Activated naive CD8-positive, alpha-beta T cell (primary cell): ENCODE measurements at regions not wholly inside any gene's neighbourhood (a gene's known extent, or its start where the extent isn't known, plus 50 kb on each side); places are given as distances from the start of the nearest gene placed in this dataset.

Experiments
- H3K27ac Mint-ChIP-seq: one replicate; pipeline ENCODE4 v1.8.0; 2021; ENCODE audit warnings: mixed read lengths
- H3K27me3 Mint-ChIP-seq: one replicate; pipeline ENCODE4 v1.8.0; 2021; ENCODE audit warnings: mixed read lengths
- H3K36me3 Mint-ChIP-seq: one replicate; pipeline ENCODE4 v1.8.0; 2021; ENCODE audit warnings: mixed read lengths
- H3K4me1 Mint-ChIP-seq: one replicate; pipeline ENCODE4 v1.8.0; 2021; ENCODE audit warnings: low read depth, mixed read lengths
- H3K4me3 Mint-ChIP-seq: one replicate; pipeline ENCODE4 v1.8.0; 2021; ENCODE audit warnings: mild to moderate bottlenecking, mixed read lengths
- H3K9me3 Mint-ChIP-seq: one replicate; pipeline ENCODE4 v1.8.0; 2021; ENCODE audit warnings: low read depth, mixed read lengths

DNA sequence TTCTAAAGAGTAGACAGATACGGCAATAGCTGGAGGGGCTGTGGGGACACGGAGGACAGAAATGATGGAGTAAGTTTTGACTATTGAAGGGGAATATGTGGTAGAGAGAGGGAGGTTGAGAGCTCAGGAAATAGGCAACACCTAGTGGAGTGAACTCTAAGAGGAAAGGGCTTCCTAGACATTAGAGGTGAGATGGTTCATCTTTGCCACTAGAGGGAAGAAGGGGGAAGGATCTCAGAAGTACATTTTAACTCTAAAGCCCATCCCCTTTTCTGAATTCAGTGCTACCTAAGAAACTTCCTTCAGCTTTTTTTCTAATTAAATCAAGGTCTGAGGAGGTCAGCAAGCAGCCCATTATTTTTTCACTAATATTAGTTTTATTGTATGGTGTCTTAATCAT, 689.4 kb upstream of the MAP3K7 start:
- Mint-ChIP-seq H3K9me3 (no peaks in the 10 kb centered on the region), H3K4me1 (no peaks in the 10 kb centered on the region), H3K36me3 (no peaks in the 10 kb centered on the region), H3K4me3 (no peak overlapping the region), H3K27me3 (no peaks in the 10 kb centered on the region), H3K27ac (no peak overlapping the region)

DNA sequence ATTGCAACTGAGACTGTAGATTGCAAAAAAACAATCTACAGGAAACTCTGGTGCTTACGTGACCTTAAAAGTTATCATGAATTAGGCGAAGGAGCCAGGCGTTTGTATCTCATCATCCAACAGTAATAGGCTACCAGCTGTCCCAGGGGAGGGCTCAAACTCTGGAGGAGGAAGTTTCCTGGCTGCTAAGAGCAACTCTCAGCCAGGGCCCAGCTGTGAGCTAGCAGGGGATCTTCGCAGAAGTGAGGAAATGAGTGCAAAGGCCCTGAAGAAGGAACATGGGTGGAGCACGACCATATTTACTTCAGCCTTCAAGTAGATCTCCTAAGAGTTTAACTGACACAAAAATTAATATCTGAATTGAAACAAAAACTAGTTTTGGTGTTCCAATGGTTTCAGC, 686.9 kb upstream of the MAP3K7 start:
- Mint-ChIP-seq H3K27ac (no peak overlapping the region), H3K36me3 (no peaks in the 10 kb centered on the region), H3K4me3 (no peak overlapping the region), H3K4me1 (no peaks in the 10 kb centered on the region), H3K27me3 (no peaks in the 10 kb centered on the region), H3K9me3 (no peaks in the 10 kb centered on the region)

DNA sequence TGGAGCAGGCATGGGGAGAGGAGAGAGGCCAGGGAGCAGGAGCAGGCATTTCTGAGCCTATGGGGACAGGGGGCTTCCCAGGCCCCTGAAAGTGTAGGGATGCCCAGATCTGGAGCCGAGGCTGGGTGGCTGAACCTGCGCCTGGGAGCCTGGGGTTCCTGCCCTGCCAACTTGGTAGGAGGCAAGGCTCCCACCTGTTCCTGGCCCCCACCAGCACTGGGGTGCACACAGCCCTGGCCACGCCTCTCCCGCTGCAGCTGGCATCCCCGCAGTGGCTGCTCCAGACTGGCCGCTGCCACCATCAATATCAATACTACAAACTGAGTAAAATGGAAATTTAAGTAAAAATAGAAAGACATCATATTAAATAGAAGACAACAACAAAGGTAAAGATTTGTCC, 684.9 kb upstream of the MAP3K7 start:
- Mint-ChIP-seq H3K36me3 (no peaks in the 10 kb centered on the region), H3K9me3 (no peaks in the 10 kb centered on the region), H3K27me3 (no peaks in the 10 kb centered on the region), H3K4me1 (no peaks in the 10 kb centered on the region), H3K4me3 (no peak overlapping the region), H3K27ac (no peak overlapping the region)

DNA sequence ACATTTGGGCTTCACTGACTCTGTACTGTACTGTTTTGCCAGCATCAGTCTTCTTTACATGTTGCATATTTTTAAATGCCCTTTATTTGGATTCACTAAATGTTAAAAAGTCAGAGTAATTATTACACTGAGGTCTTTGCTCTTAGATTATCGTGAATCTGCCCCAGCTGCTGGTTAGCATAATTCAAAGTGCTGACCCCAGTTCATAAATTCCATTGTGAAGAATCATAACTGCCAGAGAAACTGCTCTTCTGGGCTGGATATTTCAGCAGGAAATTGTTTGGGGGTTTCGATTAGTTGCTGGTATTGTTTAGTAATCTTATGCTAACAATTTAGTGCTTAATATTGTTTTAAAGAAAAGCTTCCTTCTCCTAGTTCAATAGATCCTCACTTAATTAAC, 682.1 kb upstream of the MAP3K7 start:
- no peak overlapping the region for H3K27ac Mint-ChIP-seq
- no peak overlapping the region for H3K4me3 Mint-ChIP-seq
- no peaks in the 10 kb centered on the region for H3K27me3 Mint-ChIP-seq
- H3K9me3 Mint-ChIP-seq = peaks cover 4% of the 10 kb centered on the region
- H3K36me3 Mint-ChIP-seq = no peaks in the 10 kb centered on the region
- H3K4me1 Mint-ChIP-seq = no peaks in the 10 kb centered on the region

DNA sequence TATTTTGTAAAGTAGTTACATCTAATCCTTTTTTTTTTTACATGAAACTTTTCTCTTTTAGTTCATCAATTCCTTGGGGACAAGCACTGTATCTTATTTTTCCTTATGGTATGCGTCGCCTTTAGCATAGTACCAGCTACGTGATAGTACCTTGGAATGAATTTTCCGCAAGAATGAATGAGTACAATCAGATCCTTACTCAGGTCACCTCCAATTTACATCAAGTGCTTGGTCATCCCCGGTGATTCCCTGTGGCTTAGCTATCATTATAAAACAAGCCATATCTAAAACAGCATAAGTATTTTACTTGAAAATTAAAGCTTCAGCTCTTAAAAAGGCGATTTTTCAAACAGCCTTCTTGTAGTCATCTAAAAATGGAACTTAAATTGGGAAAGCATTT, 680.4 kb upstream of the MAP3K7 start:
- Mint-ChIP-seq H3K27ac (no peak overlapping the region), H3K36me3 (no peaks in the 10 kb centered on the region), H3K9me3 (peaks cover 4% of the 10 kb centered on the region), H3K27me3 (no peaks in the 10 kb centered on the region), H3K4me1 (no peaks in the 10 kb centered on the region), H3K4me3 (no peak overlapping the region)

DNA sequence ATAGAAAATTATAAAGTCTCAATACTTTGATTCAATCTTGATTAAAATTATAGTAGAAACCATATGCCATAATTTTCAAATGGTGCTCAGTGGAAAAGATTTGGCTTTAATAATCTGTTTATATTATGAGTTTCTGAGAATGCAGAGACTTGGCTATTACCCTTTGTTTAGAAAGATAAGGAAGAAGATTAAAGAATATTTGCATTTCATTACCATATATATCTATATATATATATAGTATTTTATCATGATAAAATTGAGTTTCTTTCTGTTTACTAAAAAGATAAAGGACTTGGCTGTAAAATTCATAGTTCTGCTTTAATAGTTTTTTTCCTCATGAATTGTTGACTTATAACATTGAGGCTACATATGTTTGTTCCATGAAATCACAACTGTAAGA, 679.3 kb upstream of the MAP3K7 start:
- H3K36me3 Mint-ChIP-seq = no peaks in the 10 kb centered on the region

DNA sequence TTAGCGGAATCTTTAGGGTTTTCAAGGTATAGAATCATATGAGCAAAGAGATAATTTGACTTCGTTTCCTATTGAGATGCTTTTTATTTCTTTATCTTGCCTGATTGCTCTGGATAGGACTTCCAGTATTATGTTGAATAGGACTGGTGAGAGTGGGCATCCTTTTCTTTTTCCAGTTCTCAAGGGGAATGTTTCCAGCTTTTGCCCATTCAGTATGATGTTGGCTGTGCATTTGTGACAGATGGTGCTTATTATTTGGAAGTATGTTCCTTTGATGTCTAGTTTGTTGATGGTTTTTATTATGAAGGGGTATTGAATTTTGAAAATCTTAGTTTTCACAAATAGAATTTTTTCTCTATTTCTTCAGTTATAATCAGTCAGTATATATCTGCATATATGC, 656.6 kb upstream of the MAP3K7 start:
- Mint-ChIP-seq H3K4me1 (no peaks in the 10 kb centered on the region), H3K4me3 (no peak overlapping the region), H3K27ac (no peak overlapping the region), H3K9me3 (no peaks in the 10 kb centered on the region), H3K27me3 (no peaks in the 10 kb centered on the region), H3K36me3 (no peaks in the 10 kb centered on the region)

More for the DNA sequence above, 679.3 kb upstream of the MAP3K7 start:
- no peak overlapping the region for H3K4me3 Mint-ChIP-seq
- H3K27ac Mint-ChIP-seq = no peak overlapping the region
- no peaks in the 10 kb centered on the region for H3K4me1 Mint-ChIP-seq
- H3K27me3 Mint-ChIP-seq = no peaks in the 10 kb centered on the region
- peaks cover 4% of the 10 kb centered on the region for H3K9me3 Mint-ChIP-seq

DNA sequence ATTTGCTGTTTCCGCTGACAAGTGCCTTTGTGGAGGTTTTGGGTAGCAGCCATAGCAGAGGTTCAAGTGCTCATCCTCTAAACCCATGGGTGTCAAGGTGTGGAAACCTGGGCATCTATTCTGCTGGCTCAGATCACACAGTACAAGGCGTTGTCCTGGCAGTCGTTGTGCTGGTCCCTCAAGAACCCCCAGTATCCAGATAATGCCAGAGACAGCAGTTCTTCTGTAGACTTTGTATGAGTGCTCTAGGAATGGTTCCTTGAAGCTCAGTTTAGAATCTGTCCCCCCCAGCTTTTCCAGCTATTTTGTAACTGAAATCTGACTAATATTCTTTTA, 655.7 kb upstream of the MAP3K7 start:
- H3K36me3 Mint-ChIP-seq = no peaks in the 10 kb centered on the region
- no peaks in the 10 kb centered on the region for H3K4me1 Mint-ChIP-seq
- H3K4me3 Mint-ChIP-seq = no peak overlapping the region
- H3K27ac Mint-ChIP-seq = no peak overlapping the region
- H3K9me3 Mint-ChIP-seq = no peaks in the 10 kb centered on the region
- no peaks in the 10 kb centered on the region for H3K27me3 Mint-ChIP-seq

DNA sequence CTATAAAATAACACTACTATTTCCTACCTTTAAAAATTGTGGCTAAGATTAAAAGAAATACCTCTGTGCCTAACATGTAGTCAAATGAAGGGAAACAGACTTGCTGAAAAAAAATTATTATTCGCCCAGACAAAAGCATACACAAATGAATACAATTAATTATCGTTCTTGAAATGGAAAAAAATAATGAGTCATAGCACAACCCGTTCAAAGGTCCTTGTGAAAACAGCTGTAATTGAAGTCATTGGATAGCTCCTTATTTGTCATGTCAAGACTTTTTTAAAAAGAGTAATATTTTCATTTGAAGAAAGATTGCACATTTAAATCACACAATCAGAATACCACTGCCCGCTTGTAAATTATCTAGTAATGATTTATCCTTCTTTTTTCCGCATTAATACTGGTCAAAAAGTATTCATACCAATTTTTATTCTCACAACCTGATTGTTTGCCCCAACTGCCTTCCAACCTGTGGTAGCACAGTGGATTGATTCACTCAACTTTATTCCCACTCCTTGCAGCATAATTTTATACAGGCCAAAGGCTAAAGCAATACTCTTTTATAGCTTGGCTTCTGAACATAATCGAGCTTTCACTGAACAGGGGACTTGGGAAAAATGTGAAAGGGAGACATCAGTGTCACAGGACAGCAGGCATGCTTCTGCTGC, 655.2 kb upstream of the MAP3K7 start:
- H3K9me3 Mint-ChIP-seq = no peaks in the 10 kb centered on the region
- no peaks in the 10 kb centered on the region for H3K27me3 Mint-ChIP-seq
- no peaks in the 10 kb centered on the region for H3K4me1 Mint-ChIP-seq
- H3K27ac Mint-ChIP-seq = no peak overlapping the region
- H3K36me3 Mint-ChIP-seq = no peaks in the 10 kb centered on the region
- H3K4me3 Mint-ChIP-seq = no peak overlapping the region

DNA sequence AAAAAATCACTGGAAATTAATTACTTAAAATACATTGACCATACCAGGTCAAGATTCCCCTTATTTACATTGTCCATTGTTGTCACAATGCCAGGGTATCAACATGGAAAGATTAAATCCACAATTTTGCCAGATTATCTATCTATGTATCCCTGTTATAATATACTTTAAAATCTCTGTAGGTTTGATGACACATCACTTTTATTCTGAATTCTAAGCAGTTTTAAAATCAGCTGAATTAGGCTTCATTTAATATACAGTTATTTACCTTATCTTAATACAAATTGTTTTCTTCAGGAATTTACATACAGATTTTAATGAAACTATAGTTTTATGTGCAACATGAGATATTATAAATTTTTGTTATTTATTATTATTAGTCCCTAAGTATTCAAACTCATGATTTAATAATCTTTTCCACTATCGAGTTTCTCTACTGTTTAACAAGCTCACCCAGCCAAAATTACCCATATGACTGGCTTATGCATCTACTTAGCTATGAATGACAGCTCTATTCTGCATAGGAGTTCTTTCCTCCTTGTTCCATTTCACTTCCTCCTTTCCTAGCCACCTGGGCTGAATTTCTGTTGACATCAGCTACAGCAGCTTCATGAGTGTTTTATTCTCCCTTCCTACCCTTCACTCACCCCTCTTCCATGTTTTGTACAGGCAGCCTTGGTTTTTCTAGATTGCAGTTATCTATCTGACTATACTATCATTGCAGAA, 654.2 kb upstream of the MAP3K7 start:
- Mint-ChIP-seq H3K27ac (no peak overlapping the region), H3K4me1 (no peaks in the 10 kb centered on the region), H3K9me3 (no peaks in the 10 kb centered on the region), H3K27me3 (no peaks in the 10 kb centered on the region), H3K4me3 (no peak overlapping the region), H3K36me3 (no peaks in the 10 kb centered on the region)

DNA sequence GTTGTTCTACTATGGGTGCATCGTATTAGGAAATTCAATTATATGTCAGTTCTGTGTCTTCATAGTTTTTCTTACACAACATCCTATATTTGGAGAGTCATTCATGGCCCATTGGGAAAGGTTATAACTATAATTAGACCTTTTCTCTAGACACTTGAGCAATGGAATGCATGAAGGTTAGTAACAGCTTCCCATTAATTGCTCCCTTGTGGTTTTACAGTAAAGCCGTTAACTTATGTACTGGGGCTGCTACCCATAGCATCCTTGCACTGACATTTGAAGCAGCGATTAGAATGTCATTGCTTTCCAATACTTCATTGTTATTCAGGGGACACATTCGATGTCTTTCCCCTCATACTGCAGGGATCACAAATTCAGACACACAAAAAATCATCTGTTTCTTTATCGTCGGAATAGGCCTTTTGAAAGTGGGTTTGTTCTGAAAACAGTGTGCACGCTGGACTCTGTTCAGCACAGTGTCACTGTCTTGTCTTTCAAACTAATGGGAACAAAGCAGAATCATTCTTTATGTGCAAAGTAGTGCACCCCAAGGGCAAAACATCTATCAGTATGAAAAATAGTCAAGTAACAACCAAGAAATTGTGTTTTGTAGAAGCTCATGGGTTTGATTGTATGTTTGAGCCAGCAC, 634.3 kb upstream of the MAP3K7 start:
- H3K9me3 Mint-ChIP-seq = no peaks in the 10 kb centered on the region

DNA sequence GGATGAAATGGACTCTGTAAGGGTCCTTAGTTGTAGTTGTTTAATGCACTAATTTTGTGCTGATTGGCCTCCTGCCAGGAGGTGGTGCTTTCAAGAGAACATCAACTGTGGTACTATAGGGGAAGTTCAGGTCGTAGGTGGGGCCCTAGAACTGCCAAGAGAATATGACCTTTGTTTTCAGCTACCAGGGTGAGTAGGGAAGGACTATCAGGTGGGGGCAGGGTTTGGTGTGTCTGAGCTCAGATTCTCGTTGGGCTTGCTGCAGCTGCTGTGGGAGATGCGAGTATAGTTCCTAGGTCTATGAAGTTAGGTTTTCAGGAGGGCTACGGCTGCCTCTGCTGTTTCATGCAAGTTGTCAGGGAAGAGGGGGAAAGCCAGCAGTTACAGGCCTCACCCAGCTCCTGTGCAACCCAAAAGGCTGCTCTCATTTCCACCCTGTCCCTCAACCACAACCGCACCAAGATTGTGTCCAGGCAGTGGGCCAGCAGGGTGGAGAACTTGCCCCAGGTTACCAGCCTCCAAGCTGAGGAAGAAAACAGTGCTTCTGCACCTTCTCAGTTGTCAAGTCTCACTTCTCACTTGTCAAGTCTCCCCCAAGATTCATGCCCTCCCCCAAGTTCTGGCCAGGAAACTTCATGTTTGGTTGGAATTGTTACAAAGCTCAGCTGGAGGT, 626.5 kb upstream of the MAP3K7 start:
- H3K27me3 Mint-ChIP-seq = peaks cover 2% of the 10 kb centered on the region
- H3K4me3 Mint-ChIP-seq = no peak overlapping the region

More for the DNA sequence above, 634.3 kb upstream of the MAP3K7 start:
- H3K36me3 Mint-ChIP-seq = no peaks in the 10 kb centered on the region
- H3K4me3 Mint-ChIP-seq = no peak overlapping the region
- no peaks in the 10 kb centered on the region for H3K4me1 Mint-ChIP-seq
- H3K27me3 Mint-ChIP-seq = no peaks in the 10 kb centered on the region
- H3K27ac Mint-ChIP-seq = no peak overlapping the region

DNA sequence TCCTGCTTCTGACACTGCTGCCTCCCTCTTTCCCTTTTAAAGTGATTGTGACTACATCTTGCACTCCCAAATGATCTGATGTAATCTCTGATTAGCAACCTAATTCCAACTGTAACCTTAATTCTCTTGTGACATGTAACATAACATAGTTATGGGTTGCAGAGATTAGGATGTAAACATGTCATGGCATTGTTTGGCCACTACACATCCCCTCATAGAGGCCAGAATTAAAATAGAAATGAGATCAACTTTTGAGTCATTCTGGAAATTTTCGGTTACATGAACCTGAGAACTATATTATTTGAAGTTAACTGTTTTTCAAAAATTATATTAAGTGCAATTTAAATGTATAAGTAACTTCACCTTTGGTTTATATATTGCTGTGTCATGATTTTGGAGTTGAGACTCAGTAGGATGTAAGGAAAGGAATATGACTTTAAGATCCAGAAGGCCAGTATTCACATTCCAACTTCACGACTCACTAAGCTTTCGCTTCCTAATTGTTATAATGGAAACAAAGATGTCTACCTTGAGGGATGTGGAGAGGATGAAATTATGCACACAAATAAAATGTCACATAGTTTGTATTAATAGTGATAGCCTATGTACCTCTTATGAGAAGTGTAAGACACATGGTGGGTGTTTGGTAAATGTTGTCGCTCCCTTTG, 611.9 kb upstream of the MAP3K7 start:
- no peak overlapping the region for H3K27ac Mint-ChIP-seq
- H3K4me1 Mint-ChIP-seq = no peaks in the 10 kb centered on the region
- H3K27me3 Mint-ChIP-seq = no peaks in the 10 kb centered on the region
- H3K36me3 Mint-ChIP-seq = no peaks in the 10 kb centered on the region
- no peak overlapping the region for H3K4me3 Mint-ChIP-seq
- H3K9me3 Mint-ChIP-seq = peaks cover 4% of the 10 kb centered on the region

More for the DNA sequence above, 626.5 kb upstream of the MAP3K7 start:
- Mint-ChIP-seq H3K36me3 (no peaks in the 10 kb centered on the region), H3K4me1 (no peaks in the 10 kb centered on the region), H3K9me3 (peaks cover 5% of the 10 kb centered on the region), H3K27ac (no peak overlapping the region)

DNA sequence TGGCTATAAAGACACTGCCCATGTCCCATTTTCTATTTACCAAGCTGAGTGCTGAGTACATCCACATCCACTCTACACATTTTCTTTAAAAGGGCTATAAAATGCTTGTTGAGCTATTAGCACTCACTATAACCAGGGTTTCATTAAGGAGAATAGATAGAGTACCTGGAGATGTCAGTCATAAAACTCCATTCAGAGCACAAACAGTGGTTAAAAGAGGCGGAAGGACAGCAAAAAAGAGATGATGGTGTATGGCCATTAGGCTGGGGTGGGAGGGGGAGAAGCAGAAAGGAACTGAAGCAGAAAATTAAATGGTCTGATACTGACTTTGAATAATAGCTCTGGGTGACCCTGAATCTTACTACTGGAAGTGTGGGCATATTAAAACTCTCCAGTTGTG, 609.9 kb upstream of the MAP3K7 start:
- no peak overlapping the region for H3K4me3 Mint-ChIP-seq
- no peaks in the 10 kb centered on the region for H3K4me1 Mint-ChIP-seq
- H3K27me3 Mint-ChIP-seq = no peaks in the 10 kb centered on the region
- no peaks in the 10 kb centered on the region for H3K9me3 Mint-ChIP-seq
- no peak overlapping the region for H3K27ac Mint-ChIP-seq
- H3K36me3 Mint-ChIP-seq = no peaks in the 10 kb centered on the region

DNA sequence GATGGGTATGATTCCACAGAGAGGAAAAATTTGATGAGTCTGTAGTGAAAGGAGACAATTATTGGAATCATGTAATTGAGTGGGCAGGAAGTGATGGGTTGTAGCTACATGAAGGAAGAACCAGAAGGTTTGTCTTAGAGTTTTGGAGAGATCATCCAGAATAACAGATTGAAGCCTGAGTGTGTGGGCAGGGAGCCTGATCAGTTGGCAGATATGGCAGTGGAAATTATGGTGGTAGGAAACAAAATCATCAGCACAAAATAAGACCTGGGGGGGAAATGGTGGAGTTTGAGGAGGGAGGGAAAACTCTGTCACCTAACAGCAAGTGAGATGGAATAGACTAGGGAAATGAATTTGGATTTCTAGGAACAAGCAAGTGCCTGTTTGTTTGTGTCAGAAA, 606.6 kb upstream of the MAP3K7 start:
- Mint-ChIP-seq H3K27ac (no peak overlapping the region), H3K4me1 (no peaks in the 10 kb centered on the region), H3K4me3 (no peak overlapping the region), H3K9me3 (peaks cover 3% of the 10 kb centered on the region), H3K27me3 (peaks cover 2% of the 10 kb centered on the region), H3K36me3 (no peaks in the 10 kb centered on the region)
